ENCODE measurements at regions not wholly inside any gene's neighbourhood (a gene's known extent, or its start where the extent isn't known, plus 50 kb on each side); places are given as distances from the start of the nearest gene placed in this dataset.
A peak's percentile ranks its signal among the peaks of the same experiment; 100 is the strongest.

DNA sequence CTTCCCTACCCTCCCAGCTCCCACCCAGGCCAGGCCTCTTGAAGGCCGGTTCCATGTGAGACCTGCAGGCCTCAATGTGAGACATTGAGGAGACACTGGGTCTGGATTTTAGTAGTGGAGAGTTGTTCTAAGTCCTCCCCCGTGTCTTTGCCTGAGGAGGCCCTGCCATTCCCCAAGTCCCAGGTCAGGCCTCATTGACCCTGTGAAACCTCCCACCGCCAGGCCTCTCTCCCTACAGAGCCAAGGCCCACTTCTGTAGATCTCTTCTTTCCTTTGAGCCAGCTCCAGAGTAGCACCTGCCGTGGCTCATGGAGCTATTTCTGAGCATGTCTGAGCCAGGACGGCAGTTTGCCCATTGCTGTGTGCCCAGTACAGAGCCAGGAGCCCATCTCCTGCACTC lies 1419.6 kb downstream of the TBC1D22A start:
- ATAC-seq = no peak
- intact Hi-C loops (cut with DNase I) = no loop called here
- Histone ChIP-seq H3K27me3 (peaks cover 0 to 8% (median 0%) of the 10 kb centered on the region in 9 donors), H3K4me1 (no peaks in the 10 kb centered on the region), H3K4me3 (no peak overlapping the region), H3K9me3 (no peaks in the 10 kb centered on the region), H3K27ac (no peak overlapping the region), H3K36me3 (no peaks in the 10 kb centered on the region)
- DNase-seq = peak in 1 of 5 donors; percentile 28
- WGBS, 4 donors = 68 to 86% (median 77%) methylated on average over 5 of the region's 5 CpGs
- TF ChIP-seq, protein P1, sequence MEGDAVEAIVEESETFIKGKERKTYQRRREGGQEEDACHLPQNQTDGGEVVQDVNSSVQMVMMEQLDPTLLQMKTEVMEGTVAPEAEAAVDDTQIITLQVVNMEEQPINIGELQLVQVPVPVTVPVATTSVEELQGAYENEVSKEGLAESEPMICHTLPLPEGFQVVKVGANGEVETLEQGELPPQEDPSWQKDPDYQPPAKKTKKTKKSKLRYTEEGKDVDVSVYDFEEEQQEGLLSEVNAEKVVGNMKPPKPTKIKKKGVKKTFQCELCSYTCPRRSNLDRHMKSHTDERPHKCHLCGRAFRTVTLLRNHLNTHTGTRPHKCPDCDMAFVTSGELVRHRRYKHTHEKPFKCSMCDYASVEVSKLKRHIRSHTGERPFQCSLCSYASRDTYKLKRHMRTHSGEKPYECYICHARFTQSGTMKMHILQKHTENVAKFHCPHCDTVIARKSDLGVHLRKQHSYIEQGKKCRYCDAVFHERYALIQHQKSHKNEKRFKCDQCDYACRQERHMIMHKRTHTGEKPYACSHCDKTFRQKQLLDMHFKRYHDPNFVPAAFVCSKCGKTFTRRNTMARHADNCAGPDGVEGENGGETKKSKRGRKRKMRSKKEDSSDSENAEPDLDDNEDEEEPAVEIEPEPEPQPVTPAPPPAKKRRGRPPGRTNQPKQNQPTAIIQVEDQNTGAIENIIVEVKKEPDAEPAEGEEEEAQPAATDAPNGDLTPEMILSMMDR (IDR thresholded peaks at IDR 0.05) = no peak
- TF ChIP-seq POLR2A (IDR thresholded peaks at IDR 0.05) = no peak

DNA sequence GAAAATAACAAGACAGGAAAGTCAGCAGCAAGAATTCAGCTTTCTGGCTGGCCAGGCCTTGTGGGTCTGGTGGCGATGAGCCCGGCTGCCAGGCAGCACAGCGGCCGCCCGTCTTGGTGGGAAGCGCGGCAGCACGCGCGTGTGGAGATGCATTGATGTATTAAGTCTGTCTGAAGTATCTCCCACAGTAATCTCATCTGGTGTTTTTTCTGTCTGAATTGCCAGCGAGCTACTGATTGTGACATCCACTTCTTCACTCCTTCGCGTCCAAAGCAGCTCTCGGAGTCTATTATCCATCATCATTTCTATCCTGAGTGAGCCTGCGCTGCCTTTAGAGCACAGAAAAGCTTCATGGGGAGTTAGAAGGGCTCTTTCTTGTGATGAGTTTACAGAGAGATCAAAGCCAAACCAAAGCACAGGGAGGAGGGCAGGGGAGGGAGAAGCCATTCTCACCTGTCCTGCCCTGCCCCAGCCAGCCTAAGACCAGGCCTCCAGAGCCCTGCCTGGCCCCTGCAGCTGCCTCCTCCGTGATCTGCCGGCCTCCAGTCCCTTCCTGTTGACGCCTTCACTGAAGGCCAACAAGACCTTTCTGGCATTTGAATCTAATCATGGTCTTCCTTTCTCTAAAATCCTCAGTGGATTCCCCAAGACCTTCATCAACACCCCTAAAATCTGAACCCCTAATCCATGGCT lies 1419.0 kb downstream of the TBC1D22A start:
- intact Hi-C loops (cut with DNase I) = no loop called here
- no peak overlapping the region for H3K27ac ChIP-seq
- peaks cover 0 to 8% (median 0%) of the 10 kb centered on the region in 9 donors for H3K27me3 ChIP-seq
- WGBS, 4 donors = 78 to 87% (median 84%) methylated on average over 18 of the region's 18 CpGs
- no peaks in the 10 kb centered on the region for H3K36me3 ChIP-seq
- DNase-seq (no peak), ATAC-seq (no peak)
- H3K9me3 ChIP-seq = no peaks in the 10 kb centered on the region
- H3K4me1 ChIP-seq = no peaks in the 10 kb centered on the region
- H3K4me3 ChIP-seq = no peak overlapping the region
- no peak for TF ChIP-seq POLR2A (IDR thresholded peaks at IDR 0.05)
- TF ChIP-seq, protein P1 (IDR thresholded peaks at IDR 0.05) = no peak

DNA sequence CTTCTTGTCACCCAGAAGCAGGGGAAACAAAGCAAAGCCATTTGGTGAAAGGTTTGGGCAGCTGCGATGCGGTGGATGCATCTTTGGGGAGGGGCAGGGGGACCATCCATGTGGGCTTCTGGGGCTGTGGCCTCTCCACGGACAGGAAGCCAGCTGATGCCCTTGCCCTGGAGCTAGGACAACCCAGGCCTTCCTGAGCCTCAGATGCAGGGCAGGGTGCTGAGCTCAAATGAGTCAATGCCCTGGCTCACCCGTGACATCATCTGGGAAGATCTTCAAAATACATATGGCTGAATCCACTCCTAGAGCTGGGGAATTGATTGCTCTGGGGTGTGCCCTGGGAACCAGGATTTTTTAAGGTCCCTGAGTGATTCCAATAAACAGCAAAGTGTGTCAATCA lies 1418.2 kb downstream of the TBC1D22A start:
- no peak for ATAC-seq
- no peaks in the 10 kb centered on the region for H3K4me1 ChIP-seq
- 68 to 79% (median 77%) methylated on average over 4 of the region's 4 CpGs for WGBS, 4 donors
- intact Hi-C loops (cut with DNase I) = no loop called here
- TF ChIP-seq, protein P1 (IDR thresholded peaks at IDR 0.05) = no peak
- no peak for TF ChIP-seq POLR2A (IDR thresholded peaks at IDR 0.05)
- H3K9me3 ChIP-seq = no peaks in the 10 kb centered on the region
- DNase-seq = peak in 1 of 5 donors; percentile 56
- peaks cover 0 to 10% (median 0%) of the 10 kb centered on the region in 9 donors for H3K27me3 ChIP-seq
- H3K27ac ChIP-seq = no peak overlapping the region
- no peaks in the 10 kb centered on the region for H3K36me3 ChIP-seq
- H3K4me3 ChIP-seq = no peak overlapping the region

DNA sequence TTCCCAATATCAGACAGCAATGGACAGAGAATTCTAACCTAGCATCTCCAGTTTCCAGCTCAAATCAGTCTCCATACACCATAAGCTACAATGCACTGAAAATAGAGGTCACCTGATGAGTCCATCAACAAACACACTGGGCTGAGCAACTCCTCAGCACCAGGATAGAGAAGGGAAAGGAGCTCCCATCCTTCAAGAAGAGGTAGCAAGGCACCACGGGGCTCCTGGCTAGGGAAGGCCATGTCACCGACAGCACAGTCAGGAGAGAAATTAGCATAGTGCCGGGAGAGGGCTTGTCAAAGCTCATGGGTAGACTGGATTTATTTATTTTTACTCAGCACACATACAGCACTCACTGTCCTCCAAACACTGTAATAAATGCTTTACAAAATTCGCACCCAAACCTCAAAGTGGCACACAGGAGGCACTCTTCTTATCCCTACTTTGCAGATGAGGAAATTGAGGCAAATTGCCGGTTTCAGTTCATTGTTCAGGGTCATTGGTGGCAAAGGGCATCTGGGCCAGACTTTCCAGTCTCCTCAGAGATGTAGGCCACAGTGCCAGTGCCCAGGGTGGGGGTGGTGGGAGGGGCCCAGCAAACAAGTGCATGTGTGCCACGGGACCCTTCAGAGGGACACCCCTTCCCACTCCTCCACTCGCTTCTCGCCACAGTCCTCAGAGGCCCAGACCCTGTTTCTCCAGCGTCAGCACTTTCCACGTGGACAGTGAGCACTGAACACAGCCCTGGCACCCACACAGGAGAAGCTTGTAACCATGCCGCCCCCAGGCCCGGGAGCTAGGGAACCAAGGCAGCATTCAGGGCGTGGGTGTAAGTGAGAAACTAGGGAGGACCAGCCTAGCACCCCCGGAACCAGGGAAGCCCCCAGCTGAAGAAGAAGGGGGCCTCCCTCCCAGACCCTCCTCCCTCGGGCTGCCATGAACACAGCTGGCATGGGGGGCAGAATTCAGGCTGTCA lies 1417.4 kb downstream of the TBC1D22A start:
- 69 to 76% (median 71%) methylated on average over 11 to 15 of the region's 15 CpGs for whole genome bisulfite sequencing, 4 donors

More for the DNA sequence above, 1417.4 kb downstream of the TBC1D22A start:
- no peak overlapping the region for H3K4me3 ChIP-seq
- no peak overlapping the region for H3K27ac ChIP-seq
- no peaks in the 10 kb centered on the region for H3K4me1 ChIP-seq
- TF ChIP-seq, protein P1 (IDR thresholded peaks at IDR 0.05) = no peak
- no peak for TF ChIP-seq POLR2A (IDR thresholded peaks at IDR 0.05)
- DNase-seq = no peak
- intact Hi-C loops (cut with DNase I) = no loop called here
- no peaks in the 10 kb centered on the region for H3K36me3 ChIP-seq
- ATAC-seq = no peak
- peaks cover 0 to 8% (median 0%) of the 10 kb centered on the region in 9 donors for H3K27me3 ChIP-seq
- no peaks in the 10 kb centered on the region for H3K9me3 ChIP-seq

All from heart left ventricle (tissue), 16 donors.